GM19438 (cell line): ENCODE measurements at regions not wholly inside any gene's neighbourhood (a gene's known extent, or its start where the extent isn't known, plus 50 kb on each side); places are given as distances from the start of the nearest gene placed in this dataset.

ENCODE experiments used
- ATAC-seq: cut with Tn5 transposase; IDR thresholded peaks from one replicate; pipeline ENCODE4 v1.9.1; 2021; ENCODE audit warnings: low read depth; ENCODE audit not compliant: unreplicated experiment

- no peak for ATAC-seq
These were observed 56.0 kb upstream of the CTTNBP2 start for GRCh38 chr7:117929237-117929636.

GRCh38 chr7:117931314-117931713 is 58.1 kb upstream of the CTTNBP2 start:
- no peak for ATAC-seq

GRCh38 chr7:117937049-117937752 is 64.0 kb upstream of the CTTNBP2 start:
- no peak for ATAC-seq

- no peak for ATAC-seq
These were observed 64.7 kb upstream of the CTTNBP2 start for GRCh38 chr7:117937753-117938483.

GRCh38 chr7:117941138-117941810 is 68.0 kb upstream of the CTTNBP2 start:
- no peak for ATAC-seq

- no peak for ATAC-seq
These were observed 69.5 kb upstream of the CTTNBP2 start for GRCh38 chr7:117942780-117943179.

GRCh38 chr7:117944886-117945285 is 71.6 kb upstream of the CTTNBP2 start:
- no peak for ATAC-seq

GRCh38 chr7:117946151-117946633 is 73.0 kb upstream of the CTTNBP2 start:
- ATAC-seq: no peak

GRCh38 chr7:117949232-117949631 is 76.0 kb upstream of the CTTNBP2 start:
- ATAC-seq: no peak

GRCh38 chr7:117950601-117951260 is 77.5 kb upstream of the CTTNBP2 start:
- no peak for ATAC-seq

- no peak for ATAC-seq
These were observed 78.0 kb upstream of the CTTNBP2 start for GRCh38 chr7:117951285-117951684.

GRCh38 chr7:117951691-117952280 is 78.5 kb upstream of the CTTNBP2 start:
- no peak for ATAC-seq

GRCh38 chr7:117955046-117955445 is 81.8 kb upstream of the CTTNBP2 start:
- no peak for ATAC-seq

GRCh38 chr7:117960351-117960750 is 87.1 kb upstream of the CTTNBP2 start:
- ATAC-seq: no peak

- no peak for ATAC-seq
These were observed 88.0 kb upstream of the CTTNBP2 start for GRCh38 chr7:117961235-117961634.

- no peak for ATAC-seq
These were observed 89.2 kb upstream of the CTTNBP2 start for GRCh38 chr7:117962366-117962994.

GRCh38 chr7:117963264-117964197 is 90.3 kb upstream of the CTTNBP2 start:
- ATAC-seq: no peak

- no peak for ATAC-seq
These were observed 97.6 kb upstream of the CTTNBP2 start for GRCh38 chr7:117970801-117971200.
